Prostate gland (tissue), 2 donors: ENCODE measurements at regions not wholly inside any gene's neighbourhood (a gene's known extent, or its start where the extent isn't known, plus 50 kb on each side); places are given as distances from the start of the nearest gene placed in this dataset.

ENCODE experiments used
- DNase-seq: peaks from one replicate; pipeline ENCODE4 v3.0.0-alpha.2; 2019; ENCODE audit warnings: low spot score
- H3K27ac ChIP-seq, 2 donors: fragments of 200-600 bp; sonication (generic); 2 replicates each; pipeline ENCODE4 v1.5.1; 2017 to 2019
- H3K27me3 ChIP-seq: fragments of 200-600 bp; sonication (generic); replicated peaks from 2 replicates; pipeline ENCODE4 v1.5.1; 2019; ENCODE audit not compliant: insufficient read depth
- H3K36me3 ChIP-seq, 2 donors: fragments of 200-600 bp; sonication (generic); 1 replicate in 1 of 2; 2 replicates in 1 of 2; pipeline versions ENCODE4 v1.5.1 to v1.8.1; 2017 to 2019
- H3K4me1 ChIP-seq: fragments of 200-600 bp; sonication (generic); replicated peaks from 2 replicates; pipeline ENCODE4 v1.5.1; 2019
- H3K4me3 ChIP-seq, 2 donors: fragments of 200-600 bp; sonication (generic); 2 replicates each; pipeline ENCODE4 v1.5.1; 2017 to 2019
- H3K9me3 ChIP-seq: fragments of 200-600 bp; sonication (generic); 2 replicates; pipeline ENCODE4 v1.5.1; 2017
- POLR2A ChIP-seq: fragments of 450-650 bp; IDR thresholded peaks from one replicate; pipeline ENCODE4 v1.6.1; 2016; ENCODE audit warnings: antibody characterized with exemption, mild to moderate bottlenecking
- POLR2AphosphoS5 ChIP-seq: sonication (generic); formaldehyde crosslinking; IDR thresholded peaks from one replicate; pipeline ENCODE4 v1.6.1; 2017; ENCODE audit warnings: antibody characterized with exemption
- WGBS: methylation state at CpG from one replicate; pipeline ENCODE4 v1.1.5; 2018; 5-methylcytosine and 5-hydroxymethylcytosine counted together
- intact Hi-C: fragments of 100-400 bp; cut with DNase I; formaldehyde crosslinking; loops from one replicate; pipeline ENCODE4 v1.14.2; 2022
- TF ChIP-seq, protein P1 (sequence below), 4 experiments: fragments of 200-600 bp in 2 of 4; fragments of 450-650 bp in 2 of 4; sonication (generic) in 2 of 4; IDR thresholded peaks; 1 replicate in 3 of 4; 2 replicates in 1 of 4; pipeline ENCODE4 v1.5.1; 2016 to 2019; ENCODE audit warnings: antibody characterized with exemption in 4 of 4, mild to moderate bottlenecking in 2 of 4, moderate library complexity in 2 of 4

DNA sequence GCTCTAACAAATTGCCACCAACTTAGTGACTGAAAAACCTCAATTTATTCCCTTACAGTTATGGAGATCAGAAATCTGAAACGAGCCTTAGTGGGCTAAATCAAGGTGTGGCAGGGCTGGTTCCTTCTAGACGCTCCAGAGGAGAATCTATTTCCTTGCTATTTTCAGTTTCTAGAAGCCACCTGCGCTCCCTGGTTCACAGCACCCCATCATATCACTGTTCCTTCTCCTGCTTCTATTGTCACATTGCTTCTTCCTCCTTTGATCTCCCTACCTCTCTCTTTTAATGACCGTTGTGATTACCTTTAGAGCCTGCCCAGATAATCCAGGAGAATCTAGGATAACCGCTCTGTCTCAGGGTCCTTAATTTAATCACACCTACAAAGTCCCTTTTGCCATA is 596.6 kb downstream of the PLCL1 start:
- Histone ChIP-seq H3K27me3 (no peaks in the 10 kb centered on the region), H3K9me3 (no peaks in the 10 kb centered on the region), H3K36me3 (no peaks in the 10 kb centered on the region), H3K27ac (no peak overlapping the region), H3K4me3 (no peak overlapping the region), H3K4me1 (no peaks in the 10 kb centered on the region)
- intact Hi-C loops = no loop called here
- TF ChIP-seq POLR2AphosphoS5 (no peak), POLR2A (no peak)
- DNase-seq = no peak
- 54% methylated on average over 5 of the region's 5 CpGs for WGBS

DNA sequence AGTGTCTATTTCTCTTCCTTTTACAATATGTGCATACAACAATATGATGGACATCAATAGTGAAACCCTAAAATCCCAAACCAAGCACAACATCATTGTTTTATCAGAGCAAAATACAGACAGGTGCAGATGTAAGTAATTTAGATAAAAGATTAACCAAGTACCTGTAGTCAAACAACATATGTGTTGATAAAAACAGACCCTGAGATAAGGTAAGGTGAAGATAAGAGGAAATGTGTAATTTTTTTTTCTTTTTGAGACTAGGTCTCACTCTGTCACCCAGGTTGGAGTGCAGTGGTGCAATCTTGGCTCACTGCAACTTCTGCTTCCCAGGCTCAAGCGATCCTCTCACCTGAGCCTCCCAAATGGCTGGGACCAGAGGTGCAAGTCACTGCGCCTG is 589.8 kb downstream of the PLCL1 start:
- intact Hi-C loops = no loop called here
- no peaks in the 10 kb centered on the region for H3K4me1 ChIP-seq
- 88% methylated on average over 2 of the region's 2 CpGs for WGBS
- no peak overlapping the region for H3K4me3 ChIP-seq
- no peak overlapping the region for H3K27ac ChIP-seq
- TF ChIP-seq POLR2AphosphoS5 = no peak
- TF ChIP-seq, protein P1, sequence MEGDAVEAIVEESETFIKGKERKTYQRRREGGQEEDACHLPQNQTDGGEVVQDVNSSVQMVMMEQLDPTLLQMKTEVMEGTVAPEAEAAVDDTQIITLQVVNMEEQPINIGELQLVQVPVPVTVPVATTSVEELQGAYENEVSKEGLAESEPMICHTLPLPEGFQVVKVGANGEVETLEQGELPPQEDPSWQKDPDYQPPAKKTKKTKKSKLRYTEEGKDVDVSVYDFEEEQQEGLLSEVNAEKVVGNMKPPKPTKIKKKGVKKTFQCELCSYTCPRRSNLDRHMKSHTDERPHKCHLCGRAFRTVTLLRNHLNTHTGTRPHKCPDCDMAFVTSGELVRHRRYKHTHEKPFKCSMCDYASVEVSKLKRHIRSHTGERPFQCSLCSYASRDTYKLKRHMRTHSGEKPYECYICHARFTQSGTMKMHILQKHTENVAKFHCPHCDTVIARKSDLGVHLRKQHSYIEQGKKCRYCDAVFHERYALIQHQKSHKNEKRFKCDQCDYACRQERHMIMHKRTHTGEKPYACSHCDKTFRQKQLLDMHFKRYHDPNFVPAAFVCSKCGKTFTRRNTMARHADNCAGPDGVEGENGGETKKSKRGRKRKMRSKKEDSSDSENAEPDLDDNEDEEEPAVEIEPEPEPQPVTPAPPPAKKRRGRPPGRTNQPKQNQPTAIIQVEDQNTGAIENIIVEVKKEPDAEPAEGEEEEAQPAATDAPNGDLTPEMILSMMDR (IDR thresholded peaks at IDR 0.05) = no peak
- no peak for TF ChIP-seq POLR2A
- no peaks in the 10 kb centered on the region for H3K27me3 ChIP-seq
- H3K36me3 ChIP-seq = no peaks in the 10 kb centered on the region
- H3K9me3 ChIP-seq = no peaks in the 10 kb centered on the region
- DNase-seq = no peak

DNA sequence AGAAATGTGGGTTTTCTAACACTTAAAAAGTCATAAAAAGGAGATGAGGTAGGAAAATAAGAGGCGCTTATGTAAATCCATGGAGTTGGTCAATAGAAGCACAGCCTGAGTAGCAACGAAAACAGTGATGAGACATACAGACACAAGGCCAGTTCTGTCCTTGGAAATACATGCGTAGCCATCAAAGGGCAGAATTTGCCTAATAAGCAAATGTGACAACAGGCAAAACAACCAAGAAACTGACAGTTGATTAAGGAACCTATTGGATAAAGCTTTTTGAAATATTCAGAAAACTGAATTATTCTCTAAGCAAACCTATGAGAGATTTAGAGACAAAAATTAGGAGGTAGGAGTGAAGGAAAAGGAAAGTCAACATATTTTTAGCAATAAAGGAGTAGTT is 586.3 kb downstream of the PLCL1 start:
- no peak for DNase-seq
- 88% methylated on average over 3 of the region's 3 CpGs for WGBS
- no peak for TF ChIP-seq POLR2A
- TF ChIP-seq, protein P1 (IDR thresholded peaks at IDR 0.05) = no peak
- TF ChIP-seq POLR2AphosphoS5 = no peak

DNA sequence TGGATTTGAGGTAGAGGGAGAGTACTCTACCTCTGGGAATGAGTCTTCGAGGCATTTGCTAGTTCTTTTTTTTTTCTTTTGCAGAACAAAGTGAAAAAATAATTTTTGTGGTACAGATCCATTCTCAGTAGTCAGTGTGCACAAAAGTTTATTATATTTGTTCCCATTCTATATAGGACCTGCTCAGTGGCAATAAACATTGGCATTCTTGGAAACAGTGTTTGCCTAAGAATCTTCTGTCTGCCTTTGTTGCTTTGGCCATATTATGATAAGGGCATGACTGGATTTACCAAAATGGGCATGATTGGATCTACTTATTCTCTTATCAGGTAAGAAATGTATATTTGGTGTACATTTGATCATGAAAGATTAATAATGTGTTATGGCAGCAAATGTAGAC is 583.3 kb downstream of the PLCL1 start:
- intact Hi-C loops = no loop called here
- H3K4me3 ChIP-seq = no peak overlapping the region
- no peaks in the 10 kb centered on the region for H3K9me3 ChIP-seq
- 3% methylated on average over 1 of the region's 1 CpG for WGBS
- no peaks in the 10 kb centered on the region for H3K4me1 ChIP-seq
- H3K27ac ChIP-seq = no peak overlapping the region
- no peak for TF ChIP-seq POLR2A
- TF ChIP-seq POLR2AphosphoS5 = no peak
- TF ChIP-seq, protein P1 (IDR thresholded peaks at IDR 0.05) = no peak
- DNase-seq = no peak
- no peaks in the 10 kb centered on the region for H3K36me3 ChIP-seq
- H3K27me3 ChIP-seq = no peaks in the 10 kb centered on the region

More for the DNA sequence above, 586.3 kb downstream of the PLCL1 start:
- Histone ChIP-seq H3K4me1 (no peaks in the 10 kb centered on the region), H3K36me3 (no peaks in the 10 kb centered on the region), H3K9me3 (no peaks in the 10 kb centered on the region), H3K27me3 (no peaks in the 10 kb centered on the region), H3K4me3 (no peak overlapping the region), H3K27ac (no peak overlapping the region)
- intact Hi-C loops = no loop called here

DNA sequence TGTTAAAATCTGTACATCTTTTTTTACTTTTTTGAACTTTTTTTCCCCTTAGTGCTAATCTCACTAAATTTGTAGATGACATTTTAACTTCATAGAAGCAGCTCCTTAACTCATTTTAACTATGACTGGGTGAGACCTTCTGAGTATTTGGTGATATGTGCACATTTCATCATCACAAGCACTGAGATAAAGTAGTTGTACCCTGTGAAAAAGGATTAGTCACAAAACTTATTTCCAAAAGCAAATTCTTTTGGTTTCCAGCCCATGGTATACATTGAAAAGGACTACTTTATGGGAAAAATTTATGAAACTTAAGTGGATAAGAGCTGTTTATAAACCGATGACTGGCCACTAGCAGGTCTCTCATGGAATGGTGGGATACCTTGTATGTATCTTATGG is 581.5 kb downstream of the PLCL1 start:
- H3K4me1 ChIP-seq = no peaks in the 10 kb centered on the region
- H3K36me3 ChIP-seq = no peaks in the 10 kb centered on the region
- TF ChIP-seq POLR2AphosphoS5 (no peak), POLR2A (no peak)
- TF ChIP-seq, protein P1 (IDR thresholded peaks at IDR 0.05) = no peak
- 100% methylated on average over 1 of the region's 1 CpG for WGBS
- no peaks in the 10 kb centered on the region for H3K27me3 ChIP-seq
- intact Hi-C loops = no loop called here
- DNase-seq = no peak
- no peak overlapping the region for H3K27ac ChIP-seq
- no peak overlapping the region for H3K4me3 ChIP-seq
- H3K9me3 ChIP-seq = no peaks in the 10 kb centered on the region
